ENCODE measurements at regions not wholly inside any gene's neighbourhood (a gene's known extent, or its start where the extent isn't known, plus 50 kb on each side); places are given as distances from the start of the nearest gene placed in this dataset.

GRCh38 chr15:66876421-66876730 lies 174.3 kb downstream of the SMAD6 start:
- Histone ChIP-seq H3K9ac (ENCODE audit: extremely low read depth, insufficient read length, low read length) (no peak overlapping the region), H4K91ac (ENCODE audit: insufficient read length, low read depth, low read length) (no peak overlapping the region), H2AK5ac (ENCODE audit: insufficient read length, low read length) (no peak overlapping the region), H3T11ph (ENCODE audit: low read length) (no peak overlapping the region), H2BK20ac (ENCODE audit: low read depth, low read length, poor library complexity, severe bottlenecking) (no peak overlapping the region), H3K14ac (ENCODE audit: insufficient read depth, low read length) (no peak overlapping the region), H2BK15ac (ENCODE audit: low read depth, low read length) (no peak overlapping the region), H3K23me2 (ENCODE audit: insufficient read length, low read depth, low read length, poor library complexity, severe bottlenecking) (no peaks in the 10 kb centered on the region), H3K79me1 (ENCODE audit: insufficient read depth, low read depth, low read length, poor library complexity, severe bottlenecking) (no peaks in the 10 kb centered on the region), H3K4me1 (ENCODE audit: insufficient read depth, low read length) (no peaks in the 10 kb centered on the region; the same call in 1 of the 2 replicates), H2BK120ac (ENCODE audit: low read depth, low read length, poor library complexity, severe bottlenecking) (no peak overlapping the region), H3K4ac (ENCODE audit: low read depth, low read length) (no peak overlapping the region), H2BK5ac (ENCODE audit: insufficient read length, low read length) (no peak overlapping the region), H3K27ac (ENCODE audit: insufficient read length, low read depth, low read length) (no peak overlapping the region), H3K18ac (ENCODE audit: insufficient read length, low read depth, low read length) (no peak overlapping the region), H2AFZ (ENCODE audit: low read length) (no peak overlapping the region), H2BK12ac (ENCODE audit: insufficient read length, low read depth, low read length) (no peak overlapping the region), H3K23ac (ENCODE audit: insufficient read length, low read depth, low read length) (no peak overlapping the region), H3K4me2 (ENCODE audit: insufficient read depth, insufficient read length, low read length) (no peak overlapping the region), H3K9me3 (ENCODE audit: control insufficient read depth, low read depth, low read length) (no peaks in the 10 kb centered on the region), H4K5ac (ENCODE audit: insufficient read length, low read depth, low read length) (no peak overlapping the region), H4K8ac (replicated peaks; ENCODE audit: insufficient read length, low read depth, low read length) (no peak overlapping the region), H3K56ac (ENCODE audit: insufficient read length, low read depth, low read length) (no peak overlapping the region), H3K79me2 (ENCODE audit: insufficient read depth, low read length) (no peaks in the 10 kb centered on the region), H3K27me3 (ENCODE audit: insufficient read depth, low read length) (no peaks in the 10 kb centered on the region), H4K20me1 (ENCODE audit: control insufficient read depth, insufficient read depth, insufficient read length) (no peaks in the 10 kb centered on the region)
- DNase-seq: no peak
- Mint-ChIP-seq H3K36me3 (ENCODE audit: insufficient read depth in 1 of 3, low read depth in 3 of 3) (no peaks in the 10 kb centered on the region), H3K4me1 (peaks cover 5 to 13% of the 10 kb centered on the region in 2 experiments; a peak in 3 of 4 replicates), H3K27me3 (ENCODE audit: low read depth) (no peaks in the 10 kb centered on the region; the same call in none of the 2 replicates), H3K9me3 (no peaks in the 10 kb centered on the region), H3K27ac (no peak overlapping the region), H3K4me3 (no peak overlapping the region)
- TF ChIP-seq, protein P1, sequence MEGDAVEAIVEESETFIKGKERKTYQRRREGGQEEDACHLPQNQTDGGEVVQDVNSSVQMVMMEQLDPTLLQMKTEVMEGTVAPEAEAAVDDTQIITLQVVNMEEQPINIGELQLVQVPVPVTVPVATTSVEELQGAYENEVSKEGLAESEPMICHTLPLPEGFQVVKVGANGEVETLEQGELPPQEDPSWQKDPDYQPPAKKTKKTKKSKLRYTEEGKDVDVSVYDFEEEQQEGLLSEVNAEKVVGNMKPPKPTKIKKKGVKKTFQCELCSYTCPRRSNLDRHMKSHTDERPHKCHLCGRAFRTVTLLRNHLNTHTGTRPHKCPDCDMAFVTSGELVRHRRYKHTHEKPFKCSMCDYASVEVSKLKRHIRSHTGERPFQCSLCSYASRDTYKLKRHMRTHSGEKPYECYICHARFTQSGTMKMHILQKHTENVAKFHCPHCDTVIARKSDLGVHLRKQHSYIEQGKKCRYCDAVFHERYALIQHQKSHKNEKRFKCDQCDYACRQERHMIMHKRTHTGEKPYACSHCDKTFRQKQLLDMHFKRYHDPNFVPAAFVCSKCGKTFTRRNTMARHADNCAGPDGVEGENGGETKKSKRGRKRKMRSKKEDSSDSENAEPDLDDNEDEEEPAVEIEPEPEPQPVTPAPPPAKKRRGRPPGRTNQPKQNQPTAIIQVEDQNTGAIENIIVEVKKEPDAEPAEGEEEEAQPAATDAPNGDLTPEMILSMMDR (conservative IDR thresholded peaks at IDR 0.05): no peak
- no CpG with 5 or more reads among the region's 5 CpGs for WGBS (ENCODE audit: extremely low coverage, insufficient read length, low lambda C conversion rate)

Data from H9 (cell line).